ENCODE measurements at regions not wholly inside any gene's neighbourhood (a gene's known extent, or its start where the extent isn't known, plus 50 kb on each side); places are given as distances from the start of the nearest gene placed in this dataset.
"Not testable (repeated sequence)": the region's sequence is repeated elsewhere in the genome, so short reads cannot be mapped to it uniquely, and the experiment has no call there.

GRCh38 chr11:3429191-3429590, 50.2 kb upstream of the ZNF195 start:
- TF ChIP-seq POLR2A (IDR thresholded peaks at IDR 0.05); POLR2AphosphoS5 (IDR thresholded peaks at IDR 0.05); CTCF (IDR thresholded peaks at IDR 0.05 in 8 of 11, conservative IDR thresholded peaks at IDR 0.05 in 3 of 11): not testable (repeated sequence)

Data from spleen (tissue), 7 donors.